Transverse colon (tissue), 3 donors: ENCODE measurements at regions not wholly inside any gene's neighbourhood (a gene's known extent, or its start where the extent isn't known, plus 50 kb on each side); places are given as distances from the start of the nearest gene placed in this dataset.

Experiments used
- CTCF ChIP-seq, 5 experiments: fragments of 200-600 bp in 3 of 5; fragments of 450-650 bp in 2 of 5; sonication (generic) in 3 of 5; IDR thresholded peaks; 1 replicate in 2 of 5; 2 replicates in 3 of 5; pipeline ENCODE4 v1.5.1; 2016 to 2017; ENCODE audit warnings: antibody characterized with exemption in 5 of 5, inconsistent platforms in 3 of 5, mild to moderate bottlenecking in 2 of 5, moderate library complexity in 1 of 5
- EP300 ChIP-seq: sonication (generic); formaldehyde crosslinking; IDR thresholded peaks from one replicate; pipeline ENCODE4 v1.6.1; 2017; ENCODE audit warnings: antibody characterized with exemption, low read depth
- POLR2A ChIP-seq: fragments of 450-650 bp; IDR thresholded peaks from one replicate; pipeline ENCODE4 v1.6.1; 2016; ENCODE audit warnings: antibody characterized with exemption, mild to moderate bottlenecking, moderate library complexity

GRCh38 chr1:106344494-106344893 lies 712.0 kb upstream of the PRMT6 start:
- TF ChIP-seq CTCF (IDR thresholded peaks at IDR 0.05) (no peak), POLR2A (no peak), EP300 (no peak)
